WTC11 (cell line): ENCODE measurements at regions not wholly inside any gene's neighbourhood (a gene's known extent, or its start where the extent isn't known, plus 50 kb on each side); places are given as distances from the start of the nearest gene placed in this dataset.

Experiments used
- CREM ChIP-seq: sonication (generic); formaldehyde crosslinking; IDR thresholded peaks from 2 replicates; pipeline ENCODE4 v1.8.1; 2022; ENCODE audit warnings: mild to moderate bottlenecking, missing genetic modification reagents, moderate library complexity
- ESRRA ChIP-seq: sonication (generic); formaldehyde crosslinking; IDR thresholded peaks from 2 replicates; pipeline ENCODE4 v1.8.1; 2022; ENCODE audit warnings: mild to moderate bottlenecking, missing genetic modification reagents, borderline replicate concordance
- NR1H2 ChIP-seq: sonication (generic); formaldehyde crosslinking; IDR thresholded peaks from 2 replicates; pipeline ENCODE4 v1.9.0; 2021; ENCODE audit warnings: mild to moderate bottlenecking, moderate library complexity, missing genetic modification reagents
- ZNF121 ChIP-seq: sonication (generic); formaldehyde crosslinking; IDR thresholded peaks from 2 replicates; pipeline ENCODE4 v1.8.0; 2023; ENCODE audit warnings: missing genetic modification reagents
- ZNF138 ChIP-seq: sonication (generic); formaldehyde crosslinking; conservative IDR thresholded peaks from 2 replicates; pipeline ENCODE4 v1.8.1; 2022; ENCODE audit warnings: mild to moderate bottlenecking, moderate library complexity, missing genetic modification reagents

DNA sequence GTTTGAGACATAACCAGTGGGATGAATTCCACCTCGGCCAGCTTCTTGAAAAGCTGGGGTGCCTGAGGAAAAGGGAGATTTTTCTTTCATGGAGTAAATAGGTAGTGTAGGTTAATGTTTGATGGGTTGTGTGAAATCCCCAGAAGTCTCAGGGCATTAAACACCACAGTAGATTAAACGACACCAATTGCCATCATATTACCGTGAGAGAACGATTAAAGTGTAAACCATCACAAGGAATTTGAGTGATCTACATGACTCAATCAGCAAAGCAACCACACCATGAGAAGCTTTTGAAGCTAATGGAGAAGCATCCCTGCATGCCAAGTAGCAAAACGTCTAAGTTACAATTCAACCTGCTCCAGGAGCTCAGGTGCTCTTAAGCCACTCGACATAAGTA is 322.5 kb upstream of the GATB start:
- TF ChIP-seq ESRRA (CRISPR knock-in tag) = no peak
- no peak for TF ChIP-seq NR1H2 (CRISPR knock-in tag)
- TF ChIP-seq CREM = no peak
- TF ChIP-seq ZNF121 (CRISPR knock-in tag) = no peak
- TF ChIP-seq ZNF138 = no peak
